ACC112 (cell line): ENCODE measurements at regions not wholly inside any gene's neighbourhood (a gene's known extent, or its start where the extent isn't known, plus 50 kb on each side); places are given as distances from the start of the nearest gene placed in this dataset.
"Not testable (repeated sequence)": the region's sequence is repeated elsewhere in the genome, so short reads cannot be mapped to it uniquely, and the experiment has no call there.

Source experiments
- H2AFZ ChIP-seq: fragments of 200-600 bp; sonication (generic); one replicate; pipeline ENCODE4 v1.6.0; 2017; ENCODE audit warnings: antibody characterized with exemption, low read length; ENCODE audit not compliant: unreplicated experiment
- H3K27ac ChIP-seq: fragments of 200-600 bp; sonication (generic); 2 replicates; pipeline ENCODE4 v1.5.1; 2014; ENCODE audit warnings: low read depth, mild to moderate bottlenecking, antibody characterized with exemption, low read length, moderate library complexity
- H3K27me3 ChIP-seq: fragments of 200-600 bp; sonication (generic); 2 replicates; pipeline ENCODE4 v1.6.1; 2014; ENCODE audit warnings: mild to moderate bottlenecking, antibody characterized with exemption, low read length, moderate library complexity, mixed read lengths; ENCODE audit not compliant: insufficient read depth
- H3K36me3 ChIP-seq: fragments of 200-600 bp; sonication (generic); 2 replicates; pipeline ENCODE4 v1.6.1; 2016; ENCODE audit warnings: mild to moderate bottlenecking, antibody characterized with exemption, low read length, moderate library complexity, mixed read lengths; ENCODE audit not compliant: insufficient read depth
- H3K4me1 ChIP-seq: fragments of 200-600 bp; sonication (generic); one replicate; pipeline ENCODE4 v1.6.1; 2016; ENCODE audit warnings: low read length, mixed read lengths; ENCODE audit not compliant: insufficient read depth, unreplicated experiment, control insufficient read depth
- H3K4me3 ChIP-seq: fragments of 200-600 bp; sonication (generic); 2 replicates; pipeline ENCODE4 v1.5.1; 2014; ENCODE audit warnings: mild to moderate bottlenecking, low read depth, low read length
- H3K79me2 ChIP-seq: fragments of 200-600 bp; sonication (generic); one replicate; pipeline ENCODE4 v1.6.0; 2016; ENCODE audit warnings: low read length; ENCODE audit not compliant: control insufficient read depth, unreplicated experiment, insufficient read depth

DNA sequence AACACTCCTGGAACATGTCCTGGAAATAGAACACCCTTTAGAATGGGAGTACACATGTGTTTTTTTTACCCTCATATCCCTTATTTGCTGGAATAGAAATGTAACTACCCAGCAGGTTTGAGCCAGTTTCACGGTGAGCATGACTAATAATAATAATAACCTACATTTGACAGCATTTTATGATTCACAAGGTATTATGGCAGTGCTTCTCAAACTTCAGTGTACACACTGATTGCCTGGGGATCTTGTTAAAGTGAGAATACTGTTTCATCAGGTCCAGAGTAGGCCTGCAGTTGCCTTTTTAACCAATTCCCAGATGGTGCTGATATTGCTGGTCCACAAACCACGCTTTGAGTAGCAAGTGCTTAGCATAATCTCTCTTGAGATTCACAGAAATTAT is 63.9 kb downstream of the NFKBIZ start:
- Histone ChIP-seq H2AFZ (peak overlapping the region; percentile 64), H3K4me3 (no peak overlapping the region; the same call in 1 of the 2 replicates), H3K27me3 (no peaks in the 10 kb centered on the region), H3K36me3 (no peaks in the 10 kb centered on the region), H3K27ac (peak overlapping the region; percentile 36), H3K4me1 (peaks cover 19% of the 10 kb centered on the region), H3K79me2 (no peaks in the 10 kb centered on the region)

DNA sequence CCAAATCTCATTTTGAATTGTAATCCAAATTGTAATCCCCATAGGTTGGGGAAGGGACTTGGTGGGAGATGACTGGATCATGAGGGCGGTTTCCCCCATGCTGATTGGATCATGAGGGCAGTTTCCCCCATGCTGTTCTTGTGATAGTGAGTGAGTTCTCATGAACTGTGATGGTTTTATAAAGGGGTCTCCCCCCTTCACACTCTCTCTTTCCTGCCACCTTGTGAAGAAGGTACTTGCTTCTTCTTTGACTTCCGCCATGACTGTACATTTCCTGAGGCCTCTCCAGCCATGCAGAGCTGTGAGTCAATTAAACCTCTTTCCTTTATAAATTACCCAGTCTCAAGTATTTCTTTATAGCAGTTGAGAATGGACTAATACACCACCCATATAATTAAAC is 68.4 kb downstream of the NFKBIZ start:
- H3K79me2 ChIP-seq, H3K4me3 ChIP-seq, H3K36me3 ChIP-seq, H3K27me3 ChIP-seq, H2AFZ ChIP-seq, H3K27ac ChIP-seq: not testable (repeated sequence)
- peaks cover 16% of the 10 kb centered on the region for H3K4me1 ChIP-seq

DNA sequence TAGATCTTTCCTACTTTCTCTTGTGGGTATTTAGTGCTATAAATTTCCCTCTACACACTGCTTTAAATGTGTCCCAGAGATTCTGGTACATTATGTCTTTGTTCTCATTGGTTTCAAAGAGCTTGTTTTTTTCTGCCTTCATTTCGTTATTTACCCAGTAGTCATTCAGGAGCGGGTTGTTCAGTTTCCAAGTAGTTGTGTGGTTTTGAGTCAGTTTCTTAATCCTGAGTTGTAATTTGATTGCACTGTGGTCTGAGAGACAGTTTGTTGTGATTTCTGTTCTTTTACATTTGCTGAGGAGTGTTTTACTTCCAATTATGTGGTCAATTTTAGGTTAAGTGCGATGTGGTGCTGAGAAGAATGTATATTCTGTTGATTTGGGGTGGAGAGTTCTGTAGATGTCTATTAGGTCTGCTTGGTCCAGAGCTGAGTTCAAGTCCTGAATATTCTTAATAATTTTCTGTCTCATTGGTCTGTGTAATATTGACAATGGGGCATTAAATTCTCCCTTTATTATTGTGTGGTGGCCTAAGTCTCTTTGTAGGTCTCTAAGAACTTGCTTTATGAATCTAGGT is 72.9 kb downstream of the NFKBIZ start:
- H3K27ac ChIP-seq, H3K36me3 ChIP-seq, H2AFZ ChIP-seq, H3K4me3 ChIP-seq, H3K27me3 ChIP-seq, H3K79me2 ChIP-seq: not testable (repeated sequence)
- peaks cover 17% of the 10 kb centered on the region for H3K4me1 ChIP-seq

- not testable (repeated sequence) for H3K27ac ChIP-seq, H3K79me2 ChIP-seq, H3K4me3 ChIP-seq, H2AFZ ChIP-seq, H3K27me3 ChIP-seq, H3K36me3 ChIP-seq
- H3K4me1 ChIP-seq: peaks cover 29% of the 10 kb centered on the region
Measured at GRCh38 chr3:101924621-101925020, 75.3 kb downstream of the NFKBIZ start.

- H3K27me3 ChIP-seq, H3K79me2 ChIP-seq, H3K27ac ChIP-seq, H2AFZ ChIP-seq, H3K36me3 ChIP-seq, H3K4me3 ChIP-seq: not testable (repeated sequence)
- peaks cover 33% of the 10 kb centered on the region for H3K4me1 ChIP-seq
Measured at GRCh38 chr3:101925124-101925523, 75.8 kb downstream of the NFKBIZ start.

GRCh38 chr3:101925564-101925963 is 76.2 kb downstream of the NFKBIZ start:
- Histone ChIP-seq H3K27me3 (no peaks in the 10 kb centered on the region), H3K79me2 (no peaks in the 10 kb centered on the region), H3K4me1 (peaks cover 33% of the 10 kb centered on the region), H2AFZ (no peak overlapping the region), H3K27ac (no peak overlapping the region), H3K4me3 (no peak overlapping the region), H3K36me3 (no peaks in the 10 kb centered on the region)

GRCh38 chr3:101926594-101927105 is 77.3 kb downstream of the NFKBIZ start:
- H3K79me2 ChIP-seq: no peaks in the 10 kb centered on the region
- H3K27ac ChIP-seq: peak overlapping the region; percentile 56
- no peak overlapping the region for H3K4me3 ChIP-seq
- H3K27me3 ChIP-seq: no peaks in the 10 kb centered on the region
- peak overlapping the region; percentile 85 for H2AFZ ChIP-seq
- no peaks in the 10 kb centered on the region for H3K36me3 ChIP-seq
- H3K4me1 ChIP-seq: peaks cover 33% of the 10 kb centered on the region

- no peaks in the 10 kb centered on the region for H3K79me2 ChIP-seq
- H2AFZ ChIP-seq: peak overlapping the region; percentile 8
- H3K27me3 ChIP-seq: no peaks in the 10 kb centered on the region
- no peak overlapping the region; the same call in 1 of the 2 replicates for H3K4me3 ChIP-seq
- peaks cover 33% of the 10 kb centered on the region for H3K4me1 ChIP-seq
- no peaks in the 10 kb centered on the region for H3K36me3 ChIP-seq
- H3K27ac ChIP-seq: peak overlapping the region; percentile 56
Measured at GRCh38 chr3:101928890-101929289, 79.6 kb downstream of the NFKBIZ start.

DNA sequence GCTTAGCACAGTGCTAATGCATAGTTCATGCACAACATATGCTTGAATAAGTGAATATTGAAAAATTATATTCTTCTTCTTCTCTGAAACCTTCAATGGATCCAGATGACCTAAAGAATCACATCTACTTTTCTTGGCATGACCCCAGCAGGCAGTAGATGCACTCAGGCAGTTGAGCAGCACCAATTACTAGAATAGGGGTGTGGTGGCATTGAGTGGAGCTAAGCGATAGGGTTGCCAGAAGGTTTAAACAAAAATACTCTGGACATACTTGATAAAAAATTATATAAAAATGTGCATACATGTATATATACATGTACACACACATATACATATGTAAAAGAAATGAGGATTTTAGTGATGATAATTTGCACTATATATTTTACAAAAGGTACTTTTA is 81.8 kb downstream of the NFKBIZ start:
- H3K4me1 ChIP-seq: peaks cover 27% of the 10 kb centered on the region

GRCh38 chr3:101932326-101933068 is 83.2 kb downstream of the NFKBIZ start:
- H3K79me2 ChIP-seq: no peaks in the 10 kb centered on the region
- H3K36me3 ChIP-seq: no peaks in the 10 kb centered on the region
- no peak overlapping the region for H3K4me3 ChIP-seq
- H3K4me1 ChIP-seq: peaks cover 30% of the 10 kb centered on the region
- peak overlapping the region; percentile 14 for H2AFZ ChIP-seq
- H3K27ac ChIP-seq: no peak overlapping the region
- H3K27me3 ChIP-seq: no peaks in the 10 kb centered on the region

More for the DNA sequence above, 81.8 kb downstream of the NFKBIZ start:
- no peaks in the 10 kb centered on the region for H3K27me3 ChIP-seq
- no peak overlapping the region for H3K4me3 ChIP-seq
- no peak overlapping the region for H2AFZ ChIP-seq
- H3K79me2 ChIP-seq: no peaks in the 10 kb centered on the region
- no peaks in the 10 kb centered on the region for H3K36me3 ChIP-seq
- no peak overlapping the region for H3K27ac ChIP-seq
